ENCODE measurements at regions not wholly inside any gene's neighbourhood (a gene's known extent, or its start where the extent isn't known, plus 50 kb on each side); places are given as distances from the start of the nearest gene placed in this dataset.

DNA sequence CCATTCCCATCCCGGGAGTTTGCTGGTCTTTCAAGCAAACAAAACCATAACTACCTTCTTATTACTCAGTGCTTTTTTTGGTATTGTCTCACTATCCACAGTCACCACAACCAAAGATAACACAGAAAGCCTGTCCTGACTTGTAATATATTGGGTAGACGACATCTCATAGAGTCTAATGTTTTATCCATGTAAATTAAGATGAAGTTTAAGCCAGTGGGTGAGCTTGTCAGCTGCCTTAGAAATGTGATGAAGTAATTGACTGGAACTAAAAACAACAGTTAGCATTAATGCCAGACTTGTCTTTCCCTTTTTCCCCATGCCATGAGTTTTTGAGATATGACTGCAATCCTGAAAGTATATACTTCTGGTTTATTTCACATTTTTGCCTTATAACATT is 282.7 kb upstream of the PRDM1 start:
- H3K9me3 ChIP-seq (ENCODE audit: insufficient read depth, low read length) = no peaks in the 10 kb centered on the region
- H3K79me2 ChIP-seq (ENCODE audit: low read length) = no peaks in the 10 kb centered on the region
- H3K4me2 ChIP-seq (ENCODE audit: low read length) = no peak overlapping the region
- no peaks in the 10 kb centered on the region for H3K36me3 ChIP-seq (replicated peaks; ENCODE audit: low read depth, low read length)
- no peaks in the 10 kb centered on the region for H4K20me1 ChIP-seq (ENCODE audit: insufficient read depth, low read length)
- H3K4me3 ChIP-seq (ENCODE audit: low read length) = no peak overlapping the region
- no peak overlapping the region for H3K9ac ChIP-seq (ENCODE audit: low read length)
- H2AFZ ChIP-seq (ENCODE audit: low read depth, low read length) = no peak overlapping the region
- TF ChIP-seq EZH2phosphoT487 (IDR thresholded peaks at IDR 0.05; ENCODE audit: low read depth) (no peak), CTCF (IDR thresholded peaks at IDR 0.05; ENCODE audit: low read depth, low read length) (no peak)
- no peak overlapping the region for H3K27ac ChIP-seq (ENCODE audit: low read length)
- no peaks in the 10 kb centered on the region for H3K27me3 ChIP-seq (ENCODE audit: low read depth, low read length)
- no peaks in the 10 kb centered on the region for H3K4me1 ChIP-seq (ENCODE audit: low read length)

DNA sequence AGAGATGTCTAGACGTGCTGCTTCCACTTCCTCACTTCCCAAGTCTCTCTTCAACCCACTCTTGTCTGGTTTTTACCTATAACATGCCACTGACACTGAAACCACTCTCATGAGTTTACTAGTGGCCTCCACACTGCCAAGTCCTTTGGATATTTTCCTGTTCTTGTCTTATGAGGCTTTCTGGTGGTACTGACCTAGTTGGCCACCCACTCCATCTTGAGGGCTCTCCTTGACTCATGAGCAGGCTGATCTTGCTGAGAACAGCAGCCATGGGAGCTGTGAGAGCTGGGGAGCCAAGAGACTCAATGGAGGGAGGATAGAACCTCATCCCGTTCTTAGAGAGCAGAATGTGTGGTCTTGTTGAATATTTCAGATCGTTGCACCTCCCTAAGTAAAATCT is 283.4 kb upstream of the PRDM1 start:
- Histone ChIP-seq H2AFZ (ENCODE audit: low read depth, low read length) (no peak overlapping the region), H3K27ac (ENCODE audit: low read length) (no peak overlapping the region), H3K4me3 (ENCODE audit: low read length) (no peak overlapping the region), H3K36me3 (replicated peaks; ENCODE audit: low read depth, low read length) (no peaks in the 10 kb centered on the region), H3K27me3 (ENCODE audit: low read depth, low read length) (no peaks in the 10 kb centered on the region), H3K79me2 (ENCODE audit: low read length) (no peaks in the 10 kb centered on the region), H3K9me3 (ENCODE audit: insufficient read depth, low read length) (no peaks in the 10 kb centered on the region), H3K4me1 (ENCODE audit: low read length) (no peaks in the 10 kb centered on the region), H4K20me1 (ENCODE audit: insufficient read depth, low read length) (no peaks in the 10 kb centered on the region), H3K4me2 (ENCODE audit: low read length) (no peak overlapping the region), H3K9ac (ENCODE audit: low read length) (no peak overlapping the region)
- no peak for TF ChIP-seq CTCF (IDR thresholded peaks at IDR 0.05; ENCODE audit: low read depth, low read length)
- TF ChIP-seq EZH2phosphoT487 (IDR thresholded peaks at IDR 0.05; ENCODE audit: low read depth) = no peak

GRCh38 chr6:105800871-105801270 is 285.3 kb upstream of the PRDM1 start:
- no peak overlapping the region for H3K27ac ChIP-seq (ENCODE audit: low read length)
- no peak overlapping the region for H3K9ac ChIP-seq (ENCODE audit: low read length)
- no peaks in the 10 kb centered on the region for H3K36me3 ChIP-seq (replicated peaks; ENCODE audit: low read depth, low read length)
- no peaks in the 10 kb centered on the region for H4K20me1 ChIP-seq (ENCODE audit: insufficient read depth, low read length)
- no peaks in the 10 kb centered on the region for H3K9me3 ChIP-seq (ENCODE audit: insufficient read depth, low read length)
- H3K4me2 ChIP-seq (ENCODE audit: low read length) = no peak overlapping the region
- no peaks in the 10 kb centered on the region for H3K4me1 ChIP-seq (ENCODE audit: low read length)
- H3K4me3 ChIP-seq (ENCODE audit: low read length) = no peak overlapping the region
- H2AFZ ChIP-seq (ENCODE audit: low read depth, low read length) = no peak overlapping the region
- TF ChIP-seq CTCF (IDR thresholded peaks at IDR 0.05; ENCODE audit: low read depth, low read length) = no peak
- TF ChIP-seq EZH2phosphoT487 (IDR thresholded peaks at IDR 0.05; ENCODE audit: low read depth) = no peak
- H3K79me2 ChIP-seq (ENCODE audit: low read length) = no peaks in the 10 kb centered on the region
- no peaks in the 10 kb centered on the region for H3K27me3 ChIP-seq (ENCODE audit: low read depth, low read length)

GRCh38 chr6:105800398-105800797 is 285.7 kb upstream of the PRDM1 start:
- H3K36me3 ChIP-seq (replicated peaks; ENCODE audit: low read depth, low read length) = no peaks in the 10 kb centered on the region
- H3K27ac ChIP-seq (ENCODE audit: low read length) = no peak overlapping the region
- H3K4me3 ChIP-seq (ENCODE audit: low read length) = no peak overlapping the region
- no peak overlapping the region for H3K9ac ChIP-seq (ENCODE audit: low read length)
- H3K4me2 ChIP-seq (ENCODE audit: low read length) = no peak overlapping the region
- no peak overlapping the region for H2AFZ ChIP-seq (ENCODE audit: low read depth, low read length)
- H4K20me1 ChIP-seq (ENCODE audit: insufficient read depth, low read length) = no peaks in the 10 kb centered on the region
- no peaks in the 10 kb centered on the region for H3K27me3 ChIP-seq (ENCODE audit: low read depth, low read length)
- H3K9me3 ChIP-seq (ENCODE audit: insufficient read depth, low read length) = no peaks in the 10 kb centered on the region
- no peaks in the 10 kb centered on the region for H3K79me2 ChIP-seq (ENCODE audit: low read length)
- TF ChIP-seq EZH2phosphoT487 (IDR thresholded peaks at IDR 0.05; ENCODE audit: low read depth) (no peak), CTCF (IDR thresholded peaks at IDR 0.05; ENCODE audit: low read depth, low read length) (no peak)
- no peaks in the 10 kb centered on the region for H3K4me1 ChIP-seq (ENCODE audit: low read length)
